Activated B cell treated with CpG ODN at 0.5 μM for 24 hours (primary cell): ENCODE measurements at regions not wholly inside any gene's neighbourhood (a gene's known extent, or its start where the extent isn't known, plus 50 kb on each side); places are given as distances from the start of the nearest gene placed in this dataset.

Source experiments
- ATAC-seq: fragments of 200-7000 bp; cut with Tn5 transposase; one replicate; pipeline ENCODE4 v1.10.0; 2021; ENCODE audit warnings: low read depth, mild to moderate bottlenecking, moderate library complexity
- CTCF ChIA-PET: fragments of 350-600 bp; sonication (Branson Sonifier 250); formaldehyde crosslinking; loops from one replicate; lab custom pipeline; 2021; ENCODE audit warnings: antibody characterized with exemption; lab: Charles Lee
- POLR2A ChIA-PET: fragments of 350-600 bp; sonication (Branson Sonifier 250); formaldehyde crosslinking; loops from one replicate; lab custom pipeline; 2021; ENCODE audit warnings: antibody characterized with exemption; lab: Charles Lee
- DNase-seq: peaks from one replicate; pipeline ENCODE4 v3.0.0; 2022
- H3K27ac Mint-ChIP-seq: one replicate; pipeline ENCODE4 v1.8.0; 2020; ENCODE audit warnings: mixed read lengths
- H3K27me3 Mint-ChIP-seq: one replicate; pipeline ENCODE4 v1.8.0; 2021; ENCODE audit warnings: mixed read lengths
- H3K36me3 Mint-ChIP-seq: one replicate; pipeline ENCODE4 v1.8.0; 2021; ENCODE audit warnings: low read depth, mixed read lengths
- H3K4me1 Mint-ChIP-seq: one replicate; pipeline ENCODE4 v1.8.0; 2021; ENCODE audit warnings: mixed read lengths
- H3K4me3 Mint-ChIP-seq: one replicate; pipeline ENCODE4 v1.8.0; 2020; ENCODE audit warnings: mild to moderate bottlenecking, mixed read lengths
- H3K9me3 Mint-ChIP-seq: one replicate; pipeline ENCODE4 v1.8.0; 2020; ENCODE audit warnings: mixed read lengths
- intact Hi-C: fragments of 100-400 bp; cut with micrococcal nuclease; formaldehyde crosslinking; loops from one replicate; pipeline ENCODE4 v1.15.1; 2024
- TF ChIP-seq, protein P1 (sequence below): fragments of 200-600 bp; IDR thresholded peaks from one replicate; pipeline ENCODE4 v1.8.0; 2022; ENCODE audit warnings: antibody characterized with exemption, mild to moderate bottlenecking

DNA sequence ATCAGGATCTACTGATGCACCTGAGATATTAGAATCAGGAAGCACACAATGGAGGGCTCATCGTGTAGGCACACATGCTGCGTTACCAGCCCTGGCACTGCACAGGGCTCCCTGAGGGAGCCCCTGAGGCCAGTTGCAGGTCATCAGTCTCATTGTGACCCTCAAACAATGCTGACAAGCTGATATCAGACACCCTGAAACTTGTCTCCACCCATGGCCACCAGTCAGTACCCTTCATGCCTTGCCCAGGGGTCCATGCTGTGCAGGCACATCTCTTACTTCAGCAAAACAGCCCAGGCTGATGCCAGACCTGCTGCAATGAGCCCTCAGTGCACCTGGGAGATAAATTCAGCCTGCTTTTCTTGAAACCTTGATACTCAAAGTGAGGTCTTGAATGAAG, 59.5 kb upstream of the SLC6A11 start:
- POLR2A ChIA-PET, result no interaction called here
- H3K9me3 Mint-ChIP-seq, result no peaks in the 10 kb centered on the region
- H3K4me1 Mint-ChIP-seq, result no peaks in the 10 kb centered on the region
- CTCF ChIA-PET, result interaction anchor here (0.7 to 3.7 kb wide), 2 partner anchors 12 to 18 kb away, joined by 3 to 13 read pairs; no protein-coding TSS in a partner anchor
- DNase-seq (no peak), ATAC-seq (no peak)
- TF ChIP-seq, protein P1, sequence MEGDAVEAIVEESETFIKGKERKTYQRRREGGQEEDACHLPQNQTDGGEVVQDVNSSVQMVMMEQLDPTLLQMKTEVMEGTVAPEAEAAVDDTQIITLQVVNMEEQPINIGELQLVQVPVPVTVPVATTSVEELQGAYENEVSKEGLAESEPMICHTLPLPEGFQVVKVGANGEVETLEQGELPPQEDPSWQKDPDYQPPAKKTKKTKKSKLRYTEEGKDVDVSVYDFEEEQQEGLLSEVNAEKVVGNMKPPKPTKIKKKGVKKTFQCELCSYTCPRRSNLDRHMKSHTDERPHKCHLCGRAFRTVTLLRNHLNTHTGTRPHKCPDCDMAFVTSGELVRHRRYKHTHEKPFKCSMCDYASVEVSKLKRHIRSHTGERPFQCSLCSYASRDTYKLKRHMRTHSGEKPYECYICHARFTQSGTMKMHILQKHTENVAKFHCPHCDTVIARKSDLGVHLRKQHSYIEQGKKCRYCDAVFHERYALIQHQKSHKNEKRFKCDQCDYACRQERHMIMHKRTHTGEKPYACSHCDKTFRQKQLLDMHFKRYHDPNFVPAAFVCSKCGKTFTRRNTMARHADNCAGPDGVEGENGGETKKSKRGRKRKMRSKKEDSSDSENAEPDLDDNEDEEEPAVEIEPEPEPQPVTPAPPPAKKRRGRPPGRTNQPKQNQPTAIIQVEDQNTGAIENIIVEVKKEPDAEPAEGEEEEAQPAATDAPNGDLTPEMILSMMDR, result no peak
- H3K4me3 Mint-ChIP-seq, result no peak overlapping the region
- H3K36me3 Mint-ChIP-seq, result no peaks in the 10 kb centered on the region
- H3K27me3 Mint-ChIP-seq, result peaks cover 43% of the 10 kb centered on the region
- intact Hi-C loops, result loop anchor here (5.0 to 10.0 kb wide), 3 partner anchors 186 to 1418 kb away; no protein-coding TSS in a partner anchor
- no peak overlapping the region for H3K27ac Mint-ChIP-seq

DNA sequence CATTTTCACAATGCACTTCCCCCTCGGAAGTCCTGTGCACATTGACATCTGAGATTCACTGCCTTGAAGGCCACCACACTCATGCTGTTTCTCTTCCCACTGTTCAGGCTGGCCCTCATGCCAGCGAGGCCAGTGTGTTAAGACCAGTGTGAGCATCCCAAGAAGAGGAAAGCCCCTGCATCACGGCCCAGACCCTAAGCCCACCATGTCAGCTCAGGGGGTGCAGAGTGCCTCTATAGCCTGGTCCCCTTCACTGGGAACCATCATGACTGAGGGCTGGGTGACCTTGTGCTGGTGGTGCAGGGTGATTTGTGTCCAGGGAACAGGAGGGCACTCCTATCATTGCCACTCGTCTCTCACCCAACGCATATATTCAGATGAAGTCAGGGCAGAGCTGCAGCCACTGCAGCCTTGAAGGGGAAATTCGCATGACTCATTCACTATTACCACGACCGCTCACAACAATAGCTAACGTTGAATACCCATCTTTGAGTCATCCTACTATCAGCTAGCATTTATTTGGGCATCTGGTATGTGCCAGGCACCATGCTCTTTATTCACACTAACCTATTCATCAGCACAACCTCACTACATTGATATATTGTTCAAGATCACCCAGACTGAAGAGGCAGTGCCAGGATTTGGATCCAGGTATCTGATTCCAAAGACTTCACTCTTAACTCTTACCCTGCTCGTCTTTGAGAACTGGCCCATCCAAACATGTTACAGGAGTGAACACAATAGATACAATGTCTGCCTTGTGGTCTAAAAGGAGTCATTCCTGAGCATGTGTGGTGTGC, 58.8 kb upstream of the SLC6A11 start:
- CTCF ChIA-PET, result interaction anchor here (1.0 to 3.7 kb wide), 2 partner anchors 12 to 223 kb away, joined by 3 to 13 read pairs; no protein-coding TSS in a partner anchor
- TF ChIP-seq, protein P1, result no peak
- H3K4me1 Mint-ChIP-seq, result no peaks in the 10 kb centered on the region
- no peak for DNase-seq
- ATAC-seq, result no peak
- intact Hi-C loops, result loop anchor here (5.0 to 10.0 kb wide), 3 partner anchors 185 to 1418 kb away; no protein-coding TSS in a partner anchor
- H3K4me3 Mint-ChIP-seq, result no peak overlapping the region
- POLR2A ChIA-PET, result interaction anchor here (0.6 kb wide), 1 partner anchor 886 kb away, joined by 4 read pairs; no protein-coding TSS in a partner anchor
- H3K27me3 Mint-ChIP-seq, result peaks cover 43% of the 10 kb centered on the region
- no peak overlapping the region for H3K27ac Mint-ChIP-seq
- H3K9me3 Mint-ChIP-seq, result no peaks in the 10 kb centered on the region
- no peaks in the 10 kb centered on the region for H3K36me3 Mint-ChIP-seq

DNA sequence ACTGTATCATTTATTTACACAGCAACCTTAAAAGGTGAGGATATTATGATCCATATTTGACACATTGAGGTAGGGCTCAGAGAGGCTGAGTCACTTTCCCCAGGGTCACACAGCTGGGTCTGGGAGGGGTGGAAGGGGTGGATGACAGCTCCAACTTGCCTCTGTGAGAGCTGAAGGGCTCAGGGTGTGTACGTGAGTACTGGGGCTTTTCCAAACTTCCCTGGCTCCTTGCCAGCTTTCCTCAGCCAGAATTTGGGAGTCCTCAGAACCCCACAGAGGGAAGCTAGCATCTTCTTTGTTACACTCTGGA, 58.3 kb upstream of the SLC6A11 start:
- TF ChIP-seq, protein P1, result no peak

DNA sequence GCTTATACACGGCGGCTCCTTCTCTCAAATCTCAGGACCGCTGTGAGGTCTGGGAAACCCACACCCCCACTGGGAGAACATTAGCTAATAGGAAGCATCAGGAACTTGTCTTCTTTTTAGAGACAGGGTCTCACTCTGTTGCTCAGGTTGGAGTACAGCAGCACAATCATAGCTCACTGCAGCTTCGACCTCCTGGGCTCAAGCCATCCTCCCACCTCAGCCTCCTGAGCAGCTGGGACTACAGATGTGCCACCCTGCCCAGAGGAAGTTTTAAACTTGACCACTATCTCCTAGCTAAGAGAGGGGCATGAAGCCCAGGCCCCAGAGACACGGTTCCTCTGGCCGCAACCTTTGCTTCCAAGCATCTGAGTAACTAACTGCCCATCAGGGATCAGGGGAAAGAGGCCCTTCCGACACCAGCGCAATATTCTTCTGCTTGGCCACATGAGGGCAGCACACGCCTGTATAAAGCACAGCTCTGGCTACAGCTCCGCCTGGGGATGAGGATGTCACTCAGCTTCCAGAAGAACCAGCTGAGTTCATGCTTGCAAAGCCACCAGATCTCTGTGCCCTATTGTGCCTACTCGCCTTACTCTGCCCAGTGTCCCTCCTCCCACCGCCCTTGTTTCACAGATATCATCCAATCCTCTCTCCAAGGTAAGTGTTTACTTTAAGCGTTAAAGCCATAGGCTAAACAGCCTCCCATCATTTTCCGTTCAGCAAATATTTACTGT, 57.6 kb upstream of the SLC6A11 start:
- no peak overlapping the region for H3K4me3 Mint-ChIP-seq
- intact Hi-C loops, result loop anchor here (2.0 to 10.0 kb wide), 4 partner anchors 184 to 1416 kb away; no protein-coding TSS in a partner anchor

More for the DNA sequence above, 58.3 kb upstream of the SLC6A11 start:
- ChIA-PET POLR2A (interaction anchor here (0.6 kb wide), 1 partner anchor 885 kb away, joined by 4 read pairs; no protein-coding TSS in a partner anchor), CTCF (interaction anchor here (0.8 to 3.7 kb wide), 8 partner anchors 9 to 1921 kb away, joined by 3 to 13 read pairs (median 4); no protein-coding TSS in a partner anchor)
- no peak for DNase-seq
- intact Hi-C loops, result loop anchor here (2.0 to 10.0 kb wide), 4 partner anchors 185 to 1417 kb away; no protein-coding TSS in a partner anchor
- no peaks in the 10 kb centered on the region for H3K36me3 Mint-ChIP-seq
- H3K4me3 Mint-ChIP-seq, result no peak overlapping the region
- H3K27ac Mint-ChIP-seq, result no peak overlapping the region
- no peaks in the 10 kb centered on the region for H3K9me3 Mint-ChIP-seq
- H3K27me3 Mint-ChIP-seq, result peaks cover 43% of the 10 kb centered on the region
- no peaks in the 10 kb centered on the region for H3K4me1 Mint-ChIP-seq
- ATAC-seq, result no peak

More for the DNA sequence above, 57.6 kb upstream of the SLC6A11 start:
- peak; percentile 73 for ATAC-seq
- no peaks in the 10 kb centered on the region for H3K4me1 Mint-ChIP-seq
- no peak overlapping the region for H3K27ac Mint-ChIP-seq
- no peaks in the 10 kb centered on the region for H3K9me3 Mint-ChIP-seq
- ChIA-PET CTCF (interaction anchor here (0.8 to 3.7 kb wide), 9 partner anchors 9 to 1922 kb away, joined by 3 to 13 read pairs (median 4); no protein-coding TSS in a partner anchor), POLR2A (no interaction called here)
- DNase-seq, result no peak
- peaks cover 39% of the 10 kb centered on the region for H3K27me3 Mint-ChIP-seq
- TF ChIP-seq, protein P1, result no peak
- no peaks in the 10 kb centered on the region for H3K36me3 Mint-ChIP-seq
